H1 (cell line): ENCODE measurements at regions not wholly inside any gene's neighbourhood (a gene's known extent, or its start where the extent isn't known, plus 50 kb on each side); places are given as distances from the start of the nearest gene placed in this dataset.

Experiments used
- CHD7 ChIP-seq: fragments of 300-600 bp; sonication (generic); IDR thresholded peaks from 2 replicates; pipeline ENCODE4 v1.7.1; 2012; ENCODE audit warnings: low read length, moderate library complexity, mild to moderate bottlenecking, inconsistent platforms; ENCODE audit not compliant: insufficient replicate concordance
- E2F6 ChIP-seq: IDR thresholded peaks from 2 replicates; pipeline ENCODE4 v1.6.1; 2012; ENCODE audit warnings: inconsistent platforms
- POLR2A ChIP-seq, 2 experiments: IDR thresholded peaks; 1 replicate in 1 of 2; 2 replicates in 1 of 2; pipeline ENCODE4 v1.6.1; 2011; ENCODE audit warnings: low read depth in 2 of 2, low read length in 2 of 2, mild to moderate bottlenecking in 2 of 2; ENCODE audit errors: control extremely low read depth in 1 of 2
- RNF2 ChIP-seq: fragments of 200-900, 300-1000 bp; sonication (generic); IDR thresholded peaks from 2 replicates; pipeline ENCODE4 v1.7.1; 2016; ENCODE audit warnings: borderline replicate concordance, low read depth, mild to moderate bottlenecking, antibody characterized with exemption, low read length; ENCODE audit not compliant: poor library complexity, severe bottlenecking; ENCODE audit errors: missing control alignments
- SP1 ChIP-seq: IDR thresholded peaks from 2 replicates; pipeline ENCODE4 v1.6.1; 2011; ENCODE audit warnings: low read depth, low read length

GRCh38 chr16:64167936-64168335 is 953.9 kb downstream of the CDH11 start (continued):
- no peak for TF ChIP-seq E2F6
- no peak for TF ChIP-seq SP1
- no peak for TF ChIP-seq RNF2
- no peak for TF ChIP-seq CHD7
- TF ChIP-seq POLR2A (IDR thresholded peaks at IDR 0.05; ENCODE audit: control extremely low read depth in 1 of 2, low read depth in 2 of 2, low read length in 2 of 2), result no peak
